H9 (cell line): ENCODE measurements at regions not wholly inside any gene's neighbourhood (a gene's known extent, or its start where the extent isn't known, plus 50 kb on each side); places are given as distances from the start of the nearest gene placed in this dataset.

Source experiments
- DNase-seq: peaks from one replicate; pipeline ENCODE4 v3.0.0-alpha.2; 2017
- H2AFZ ChIP-seq: one replicate; pipeline ENCODE4 v1.6.1; 2013; ENCODE audit warnings: mild to moderate bottlenecking, low read length, control low read depth, moderate library complexity
- H2AK5ac ChIP-seq: 2 replicates; pipeline ENCODE4 v1.6.1; 2013; ENCODE audit warnings: low read length, control low read depth, mixed read lengths; ENCODE audit not compliant: insufficient read length
- H2BK120ac ChIP-seq: one replicate; pipeline ENCODE4 v1.6.1; 2013; ENCODE audit warnings: low read depth, mild to moderate bottlenecking, low read length, control low read depth, inconsistent platforms; ENCODE audit not compliant: poor library complexity, severe bottlenecking
- H2BK12ac ChIP-seq: 2 replicates; pipeline ENCODE4 v1.6.1; 2013; ENCODE audit warnings: low read length, control low read depth, mixed read lengths, low read depth; ENCODE audit not compliant: insufficient read length
- H2BK15ac ChIP-seq: 2 replicates; pipeline ENCODE4 v1.6.1; 2013; ENCODE audit warnings: low read depth, low read length, control low read depth
- H2BK20ac ChIP-seq: one replicate; pipeline ENCODE4 v1.6.1; 2013; ENCODE audit warnings: low read depth, mild to moderate bottlenecking, low read length, control low read depth, inconsistent platforms; ENCODE audit not compliant: poor library complexity, severe bottlenecking
- H2BK5ac ChIP-seq: 2 replicates; pipeline ENCODE4 v1.6.1; 2013; ENCODE audit warnings: low read length, control low read depth, mixed read lengths; ENCODE audit not compliant: insufficient read length
- H3K14ac ChIP-seq: 2 replicates; pipeline ENCODE4 v1.6.1; 2013; ENCODE audit warnings: low read length, control low read depth; ENCODE audit not compliant: insufficient read depth
- H3K18ac ChIP-seq: 2 replicates; pipeline ENCODE4 v1.6.1; 2013; ENCODE audit warnings: low read depth, mild to moderate bottlenecking, mixed read lengths, low read length, control low read depth; ENCODE audit not compliant: insufficient read length
- H3K23ac ChIP-seq: 2 replicates; pipeline ENCODE4 v1.6.1; 2013; ENCODE audit warnings: low read length, control low read depth, mixed read lengths, low read depth; ENCODE audit not compliant: insufficient read length
- H3K23me2 ChIP-seq: 2 replicates; pipeline ENCODE4 v1.6.1; 2013; ENCODE audit warnings: low read depth, mild to moderate bottlenecking, mixed read lengths, low read length, control low read depth; ENCODE audit not compliant: insufficient read length, poor library complexity, severe bottlenecking
- H3K27ac ChIP-seq: 2 replicates; pipeline ENCODE4 v1.5.1; 2013; ENCODE audit warnings: low read length, control low read depth, mixed read lengths, low read depth; ENCODE audit not compliant: insufficient read length
- H3K27me3 ChIP-seq: 2 replicates; pipeline ENCODE4 v1.6.1; 2013; ENCODE audit warnings: low read length, control low read depth, inconsistent platforms; ENCODE audit not compliant: insufficient read depth
- H3K4ac ChIP-seq: 2 replicates; pipeline ENCODE4 v1.6.1; 2013; ENCODE audit warnings: low read depth, mild to moderate bottlenecking, control low read depth, inconsistent platforms, low read length, moderate library complexity
- H3K4me1 ChIP-seq: 2 replicates; pipeline ENCODE4 v1.6.1; 2013; ENCODE audit warnings: low read length, control low read depth, inconsistent platforms; ENCODE audit not compliant: insufficient read depth
- H3K4me2 ChIP-seq: 2 replicates; pipeline ENCODE4 v1.6.1; 2013; ENCODE audit warnings: low read length, control low read depth, mixed read lengths; ENCODE audit not compliant: insufficient read length, insufficient read depth
- H3K56ac ChIP-seq: 2 replicates; pipeline ENCODE4 v1.6.1; 2013; ENCODE audit warnings: low read depth, mild to moderate bottlenecking, mixed read lengths, low read length, control low read depth; ENCODE audit not compliant: insufficient read length
- H3K79me1 ChIP-seq: 2 replicates; pipeline ENCODE4 v1.6.1; 2013; ENCODE audit warnings: low read depth, mild to moderate bottlenecking, moderate library complexity, low read length, control low read depth, inconsistent platforms; ENCODE audit not compliant: insufficient read depth, poor library complexity, severe bottlenecking
- H3K79me2 ChIP-seq: 2 replicates; pipeline ENCODE4 v1.6.1; 2013; ENCODE audit warnings: low read length, control low read depth, inconsistent platforms; ENCODE audit not compliant: insufficient read depth
- H3K9ac ChIP-seq: 2 replicates; pipeline ENCODE4 v1.6.1; 2013; ENCODE audit warnings: low read length, control low read depth, mixed read lengths; ENCODE audit not compliant: insufficient read length; ENCODE audit errors: extremely low read depth
- H3K9me3 ChIP-seq: one replicate; pipeline ENCODE4 v1.6.1; 2013; ENCODE audit warnings: low read depth, low read length, inconsistent platforms; ENCODE audit not compliant: control insufficient read depth
- H3T11ph ChIP-seq: one replicate; pipeline ENCODE4 v1.6.1; 2013; ENCODE audit warnings: mild to moderate bottlenecking, low read length, control low read depth, inconsistent platforms
- H4K20me1 ChIP-seq: one replicate; pipeline ENCODE4 v1.6.1; 2013; ENCODE audit not compliant: control insufficient read depth, insufficient read length, insufficient read depth
- H4K5ac ChIP-seq: 2 replicates; pipeline ENCODE4 v1.6.1; 2013; ENCODE audit warnings: low read depth, mild to moderate bottlenecking, mixed read lengths, low read length, control low read depth; ENCODE audit not compliant: insufficient read length
- H4K8ac ChIP-seq: replicated peaks from 2 replicates; pipeline ENCODE4 v1.6.1; 2013; ENCODE audit warnings: low read length, control low read depth, mixed read lengths, low read depth; ENCODE audit not compliant: insufficient read length
- H4K91ac ChIP-seq: 2 replicates; pipeline ENCODE4 v1.6.1; 2013; ENCODE audit warnings: low read depth, mild to moderate bottlenecking, moderate library complexity, mixed read lengths, low read length, control low read depth; ENCODE audit not compliant: insufficient read length
- H3K27ac Mint-ChIP-seq, 3 experiments: 2 replicates in 2 of 3; 3 replicates in 1 of 3; pipeline ENCODE4 v1.8.0; 2020 to 2021; ENCODE audit warnings: mixed read lengths in 3 of 3, mild to moderate bottlenecking in 1 of 3, moderate library complexity in 1 of 3
- H3K27me3 Mint-ChIP-seq: 2 replicates; pipeline ENCODE4 v1.8.0; 2021; ENCODE audit warnings: low read depth, mild to moderate bottlenecking, moderate library complexity, mixed read lengths
- H3K36me3 Mint-ChIP-seq, 3 experiments: 2 replicates in 2 of 3; 3 replicates in 1 of 3; pipeline ENCODE4 v1.8.0; 2020 to 2021; ENCODE audit warnings: low read depth in 3 of 3, mixed read lengths in 3 of 3; ENCODE audit not compliant: insufficient read depth in 1 of 3
- H3K4me1 Mint-ChIP-seq, 2 experiments: 2 replicates each; pipeline ENCODE4 v1.8.0; 2020; ENCODE audit warnings: mixed read lengths in 2 of 2
- H3K4me3 Mint-ChIP-seq, 2 experiments: 2 replicates in 1 of 2; 3 replicates in 1 of 2; pipeline ENCODE4 v1.8.0; 2020 to 2021; ENCODE audit warnings: mild to moderate bottlenecking in 2 of 2, mixed read lengths in 2 of 2, moderate library complexity in 1 of 2
- H3K9me3 Mint-ChIP-seq, 2 experiments: 2 replicates in 1 of 2; 3 replicates in 1 of 2; pipeline ENCODE4 v1.8.0; 2020; ENCODE audit warnings: mild to moderate bottlenecking in 2 of 2, mixed read lengths in 2 of 2, moderate library complexity in 1 of 2
- WGBS: extraction: QIAGEN DNeasy Blood & Tissue Kit; methylation state at CpG from one replicate; pipeline ENCODE4 v1.1.7; 2013; ENCODE audit warnings: missing lambda C conversion rate, low lambda C conversion rate, mixed read lengths; ENCODE audit not compliant: insufficient read length; ENCODE audit errors: extremely low coverage; 5-methylcytosine and 5-hydroxymethylcytosine counted together
- TF ChIP-seq, protein P1 (sequence below): fragments of 200-600 bp; sonication (generic); conservative IDR thresholded peaks from 3 replicates; pipeline ENCODE4 v1.8.0; 2021; ENCODE audit warnings: antibody characterized with exemption, mild to moderate bottlenecking

GRCh38 chr13:40204246-40204645 lies 462.2 kb downstream of the FOXO1 start:
- no peak overlapping the region for H2BK120ac ChIP-seq
- WGBS = no CpG with 5 or more reads among the region's 1 CpG
- H3K27ac ChIP-seq = no peak overlapping the region
- H2BK12ac ChIP-seq = no peak overlapping the region
- Mint-ChIP-seq H3K27ac (no peak overlapping the region), H3K9me3 (peaks cover 0 to 4% of the 10 kb centered on the region in 2 experiments; a peak in 1 of 5 replicates), H3K4me1 (no peaks in the 10 kb centered on the region), H3K4me3 (no peak overlapping the region), H3K36me3 (no peaks in the 10 kb centered on the region), H3K27me3 (no peaks in the 10 kb centered on the region)
- no peak overlapping the region for H3K14ac ChIP-seq
- H3K9me3 ChIP-seq = no peaks in the 10 kb centered on the region
- TF ChIP-seq, protein P1, sequence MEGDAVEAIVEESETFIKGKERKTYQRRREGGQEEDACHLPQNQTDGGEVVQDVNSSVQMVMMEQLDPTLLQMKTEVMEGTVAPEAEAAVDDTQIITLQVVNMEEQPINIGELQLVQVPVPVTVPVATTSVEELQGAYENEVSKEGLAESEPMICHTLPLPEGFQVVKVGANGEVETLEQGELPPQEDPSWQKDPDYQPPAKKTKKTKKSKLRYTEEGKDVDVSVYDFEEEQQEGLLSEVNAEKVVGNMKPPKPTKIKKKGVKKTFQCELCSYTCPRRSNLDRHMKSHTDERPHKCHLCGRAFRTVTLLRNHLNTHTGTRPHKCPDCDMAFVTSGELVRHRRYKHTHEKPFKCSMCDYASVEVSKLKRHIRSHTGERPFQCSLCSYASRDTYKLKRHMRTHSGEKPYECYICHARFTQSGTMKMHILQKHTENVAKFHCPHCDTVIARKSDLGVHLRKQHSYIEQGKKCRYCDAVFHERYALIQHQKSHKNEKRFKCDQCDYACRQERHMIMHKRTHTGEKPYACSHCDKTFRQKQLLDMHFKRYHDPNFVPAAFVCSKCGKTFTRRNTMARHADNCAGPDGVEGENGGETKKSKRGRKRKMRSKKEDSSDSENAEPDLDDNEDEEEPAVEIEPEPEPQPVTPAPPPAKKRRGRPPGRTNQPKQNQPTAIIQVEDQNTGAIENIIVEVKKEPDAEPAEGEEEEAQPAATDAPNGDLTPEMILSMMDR = no peak
- H3K4me2 ChIP-seq = no peak overlapping the region
- H3K9ac ChIP-seq = no peak overlapping the region
- no peak for DNase-seq
- H3K56ac ChIP-seq = no peak overlapping the region
- H3K4me1 ChIP-seq = no peaks in the 10 kb centered on the region
- H2BK15ac ChIP-seq = no peak overlapping the region
- no peak overlapping the region for H2BK5ac ChIP-seq
- no peaks in the 10 kb centered on the region for H3K79me1 ChIP-seq
- no peak overlapping the region for H3K23ac ChIP-seq
- no peak overlapping the region for H2AK5ac ChIP-seq
- no peaks in the 10 kb centered on the region for H3K23me2 ChIP-seq
- H3K79me2 ChIP-seq = no peaks in the 10 kb centered on the region
- no peak overlapping the region for H2BK20ac ChIP-seq
- no peak overlapping the region for H4K5ac ChIP-seq
- H4K8ac ChIP-seq = no peak overlapping the region
- no peak overlapping the region for H3T11ph ChIP-seq
- H4K20me1 ChIP-seq = no peaks in the 10 kb centered on the region
- no peak overlapping the region for H4K91ac ChIP-seq
- no peak overlapping the region for H2AFZ ChIP-seq
- H3K27me3 ChIP-seq = no peaks in the 10 kb centered on the region
- no peak overlapping the region for H3K18ac ChIP-seq
- H3K4ac ChIP-seq = no peak overlapping the region
